ENCODE measurements at regions not wholly inside any gene's neighbourhood (a gene's known extent, or its start where the extent isn't known, plus 50 kb on each side); places are given as distances from the start of the nearest gene placed in this dataset.
"Not testable (repeated sequence)": the region's sequence is repeated elsewhere in the genome, so short reads cannot be mapped to it uniquely, and the experiment has no call there.

DNA sequence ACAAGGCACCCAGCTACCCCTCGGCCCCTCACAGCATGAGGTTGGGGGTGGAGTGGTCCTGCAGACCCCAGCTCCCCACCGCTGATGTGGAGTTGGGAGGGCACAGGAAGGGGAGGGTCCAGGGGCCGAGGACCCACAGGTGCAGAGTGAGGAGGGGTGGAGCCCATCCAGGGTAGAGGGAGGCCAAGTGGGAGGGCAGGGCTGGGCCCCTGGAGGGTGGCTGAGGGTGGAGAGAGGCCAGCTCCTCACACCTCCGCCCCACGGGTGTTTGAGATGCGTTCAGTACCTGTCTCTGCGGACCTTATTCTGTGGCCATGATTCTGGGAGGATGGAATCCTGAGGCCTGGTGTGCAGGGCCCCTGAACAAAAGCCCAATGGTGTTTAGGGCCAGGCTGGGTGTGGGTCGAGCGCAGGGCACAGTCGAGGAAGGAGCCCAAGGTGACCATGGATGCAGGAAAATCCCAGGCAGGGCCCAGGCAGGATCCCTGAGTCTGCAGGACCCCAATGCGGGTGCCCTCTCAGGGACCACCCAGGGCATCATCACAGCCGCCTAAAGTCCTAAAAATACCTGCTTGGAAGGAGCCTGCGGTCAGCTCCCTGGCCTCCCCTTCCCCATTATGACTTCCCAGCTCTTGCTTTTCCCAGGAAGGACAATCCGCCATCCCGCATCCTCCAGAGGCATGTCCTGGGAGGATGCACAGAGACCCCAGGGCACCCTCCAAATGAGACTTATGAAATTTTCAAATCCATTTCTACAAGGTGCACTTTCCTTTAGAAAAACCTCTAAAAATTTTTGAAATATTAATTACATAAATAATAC, 377.1 kb upstream of the SFSWAP start:
- Mint-ChIP-seq H3K27me3 (ENCODE audit: unreplicated experiment) (peaks cover 11% of the 10 kb centered on the region), H3K4me1 (ENCODE audit: unreplicated experiment) (no peaks in the 10 kb centered on the region), H3K27ac (ENCODE audit: unreplicated experiment) (no peak overlapping the region), H3K9me3 (ENCODE audit: unreplicated experiment) (no peaks in the 10 kb centered on the region), H3K36me3 (ENCODE audit: low read depth, unreplicated experiment) (peaks cover 4% of the 10 kb centered on the region), H3K4me3 (ENCODE audit: unreplicated experiment) (no peak overlapping the region)
- TF ChIP-seq, protein P1, sequence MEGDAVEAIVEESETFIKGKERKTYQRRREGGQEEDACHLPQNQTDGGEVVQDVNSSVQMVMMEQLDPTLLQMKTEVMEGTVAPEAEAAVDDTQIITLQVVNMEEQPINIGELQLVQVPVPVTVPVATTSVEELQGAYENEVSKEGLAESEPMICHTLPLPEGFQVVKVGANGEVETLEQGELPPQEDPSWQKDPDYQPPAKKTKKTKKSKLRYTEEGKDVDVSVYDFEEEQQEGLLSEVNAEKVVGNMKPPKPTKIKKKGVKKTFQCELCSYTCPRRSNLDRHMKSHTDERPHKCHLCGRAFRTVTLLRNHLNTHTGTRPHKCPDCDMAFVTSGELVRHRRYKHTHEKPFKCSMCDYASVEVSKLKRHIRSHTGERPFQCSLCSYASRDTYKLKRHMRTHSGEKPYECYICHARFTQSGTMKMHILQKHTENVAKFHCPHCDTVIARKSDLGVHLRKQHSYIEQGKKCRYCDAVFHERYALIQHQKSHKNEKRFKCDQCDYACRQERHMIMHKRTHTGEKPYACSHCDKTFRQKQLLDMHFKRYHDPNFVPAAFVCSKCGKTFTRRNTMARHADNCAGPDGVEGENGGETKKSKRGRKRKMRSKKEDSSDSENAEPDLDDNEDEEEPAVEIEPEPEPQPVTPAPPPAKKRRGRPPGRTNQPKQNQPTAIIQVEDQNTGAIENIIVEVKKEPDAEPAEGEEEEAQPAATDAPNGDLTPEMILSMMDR (IDR thresholded peaks at IDR 0.05; ENCODE audit: unreplicated experiment): no peak
- no peak for DNase-seq (ENCODE audit: low spot score)

DNA sequence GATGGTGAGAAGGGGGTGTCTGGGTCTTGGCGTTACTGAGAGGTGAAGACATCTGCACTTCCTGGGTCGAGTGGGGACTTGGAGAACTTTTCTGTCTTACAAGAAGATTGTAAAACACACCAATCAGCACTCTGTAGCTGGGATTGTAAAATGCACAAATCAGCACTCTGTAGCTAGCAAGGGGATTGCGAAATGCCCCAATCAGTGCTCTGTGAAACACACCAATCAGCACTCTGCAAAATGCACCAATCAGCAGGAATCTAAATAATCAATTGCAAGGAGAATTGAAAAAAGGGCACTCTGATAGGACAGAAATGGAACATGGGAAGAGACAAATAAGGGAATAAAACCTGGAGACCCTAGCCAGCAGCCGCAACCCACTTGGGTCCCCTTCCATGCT, 376.1 kb upstream of the SFSWAP start:
- DNase-seq (ENCODE audit: low spot score): no peak
- H3K4me1 Mint-ChIP-seq (ENCODE audit: unreplicated experiment): no peaks in the 10 kb centered on the region
- peaks cover 11% of the 10 kb centered on the region for H3K27me3 Mint-ChIP-seq (ENCODE audit: unreplicated experiment)
- no peak overlapping the region for H3K4me3 Mint-ChIP-seq (ENCODE audit: unreplicated experiment)
- no peaks in the 10 kb centered on the region for H3K9me3 Mint-ChIP-seq (ENCODE audit: unreplicated experiment)
- H3K27ac Mint-ChIP-seq (ENCODE audit: unreplicated experiment): no peak overlapping the region
- TF ChIP-seq, protein P1 (IDR thresholded peaks at IDR 0.05; ENCODE audit: unreplicated experiment): no peak
- peaks cover 4% of the 10 kb centered on the region for H3K36me3 Mint-ChIP-seq (ENCODE audit: low read depth, unreplicated experiment)

DNA sequence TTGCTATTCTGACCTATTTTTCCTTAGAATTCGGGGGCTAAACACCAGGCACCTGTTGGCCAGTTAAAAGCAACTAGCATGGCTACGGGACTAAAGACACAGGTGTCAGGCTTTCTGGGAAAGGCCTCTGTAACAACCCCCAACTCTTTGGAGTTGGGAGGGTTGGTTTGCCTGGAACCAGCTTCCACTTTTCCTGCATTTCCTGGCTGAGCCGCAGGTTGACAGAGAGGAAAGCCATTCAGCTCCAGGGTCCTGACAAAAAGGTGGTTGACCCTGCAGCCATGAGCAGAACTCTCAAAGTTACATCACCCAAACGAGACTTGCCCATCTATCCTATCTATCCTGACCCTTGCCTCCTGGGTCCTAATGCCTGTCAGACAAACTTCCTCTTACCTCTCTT, 375.4 kb upstream of the SFSWAP start:
- H3K27me3 Mint-ChIP-seq (ENCODE audit: unreplicated experiment): peaks cover 9% of the 10 kb centered on the region

DNA sequence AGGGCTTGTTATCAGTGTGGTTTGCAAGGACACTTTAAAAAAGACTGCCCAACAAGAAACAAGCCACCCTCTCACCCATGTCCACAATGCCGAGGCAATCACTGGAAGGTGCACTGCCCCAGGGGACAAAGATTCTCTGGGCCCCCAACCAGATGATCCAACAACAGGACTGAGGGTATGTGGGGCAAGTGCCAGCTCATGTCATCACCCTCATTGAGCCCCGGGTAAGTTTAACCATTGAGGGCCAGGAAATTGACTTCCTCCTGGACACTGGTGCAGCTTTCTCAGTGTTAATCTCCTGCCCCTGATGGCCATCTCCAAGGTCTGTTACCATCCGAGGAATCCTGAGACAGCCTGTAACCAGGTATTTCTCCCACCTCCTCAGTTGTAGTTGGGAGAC, 373.0 kb upstream of the SFSWAP start:
- not testable (repeated sequence) for H3K27me3 Mint-ChIP-seq (ENCODE audit: unreplicated experiment); H3K4me3 Mint-ChIP-seq (ENCODE audit: unreplicated experiment); H3K27ac Mint-ChIP-seq (ENCODE audit: unreplicated experiment); H3K9me3 Mint-ChIP-seq (ENCODE audit: unreplicated experiment); H3K36me3 Mint-ChIP-seq (ENCODE audit: low read depth, unreplicated experiment); H3K4me1 Mint-ChIP-seq (ENCODE audit: unreplicated experiment); DNase-seq (ENCODE audit: low spot score)

More for the DNA sequence above, 375.4 kb upstream of the SFSWAP start:
- TF ChIP-seq, protein P1 (IDR thresholded peaks at IDR 0.05; ENCODE audit: unreplicated experiment): no peak
- DNase-seq (ENCODE audit: low spot score): no peak
- Mint-ChIP-seq H3K27ac (ENCODE audit: unreplicated experiment) (no peak overlapping the region), H3K4me3 (ENCODE audit: unreplicated experiment) (no peak overlapping the region), H3K36me3 (ENCODE audit: low read depth, unreplicated experiment) (no peaks in the 10 kb centered on the region), H3K9me3 (ENCODE audit: unreplicated experiment) (no peaks in the 10 kb centered on the region), H3K4me1 (ENCODE audit: unreplicated experiment) (no peaks in the 10 kb centered on the region)

DNA sequence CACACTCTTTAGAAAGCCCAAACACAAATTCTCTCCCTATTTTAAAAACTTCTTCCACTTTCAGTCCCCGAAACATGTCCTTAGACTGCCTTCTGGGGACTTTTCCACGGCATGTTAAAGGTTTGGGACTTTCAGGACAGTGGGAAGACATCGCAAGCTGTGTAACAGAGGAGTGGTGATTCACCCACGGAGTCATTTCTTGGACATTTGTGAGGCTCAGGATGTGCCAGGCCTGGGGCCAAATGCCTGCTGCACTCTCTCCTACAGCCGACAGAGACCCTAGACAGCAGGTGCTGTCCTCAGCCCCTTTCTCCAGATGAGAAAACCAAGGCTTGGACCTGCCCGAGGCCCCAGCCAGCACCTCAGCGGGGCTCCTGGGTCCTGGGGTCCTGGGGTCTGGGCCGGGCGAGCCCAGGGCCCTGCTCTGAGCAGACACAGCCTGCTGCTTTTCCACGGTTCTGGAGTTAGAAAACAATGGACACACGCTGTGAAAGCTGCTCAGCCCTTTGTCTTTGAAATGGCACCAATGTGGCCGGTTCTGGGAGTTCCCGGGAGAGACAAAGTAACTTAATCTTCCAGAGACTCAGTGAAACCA, 370.2 kb upstream of the SFSWAP start:
- Mint-ChIP-seq H3K27me3 (ENCODE audit: unreplicated experiment) (peaks cover 5% of the 10 kb centered on the region), H3K27ac (ENCODE audit: unreplicated experiment) (no peak overlapping the region), H3K36me3 (ENCODE audit: low read depth, unreplicated experiment) (no peaks in the 10 kb centered on the region), H3K4me3 (ENCODE audit: unreplicated experiment) (no peak overlapping the region), H3K9me3 (ENCODE audit: unreplicated experiment) (no peaks in the 10 kb centered on the region), H3K4me1 (ENCODE audit: unreplicated experiment) (no peaks in the 10 kb centered on the region)
- DNase-seq (ENCODE audit: low spot score): no peak
- TF ChIP-seq, protein P1 (IDR thresholded peaks at IDR 0.05; ENCODE audit: unreplicated experiment): no peak

DNA sequence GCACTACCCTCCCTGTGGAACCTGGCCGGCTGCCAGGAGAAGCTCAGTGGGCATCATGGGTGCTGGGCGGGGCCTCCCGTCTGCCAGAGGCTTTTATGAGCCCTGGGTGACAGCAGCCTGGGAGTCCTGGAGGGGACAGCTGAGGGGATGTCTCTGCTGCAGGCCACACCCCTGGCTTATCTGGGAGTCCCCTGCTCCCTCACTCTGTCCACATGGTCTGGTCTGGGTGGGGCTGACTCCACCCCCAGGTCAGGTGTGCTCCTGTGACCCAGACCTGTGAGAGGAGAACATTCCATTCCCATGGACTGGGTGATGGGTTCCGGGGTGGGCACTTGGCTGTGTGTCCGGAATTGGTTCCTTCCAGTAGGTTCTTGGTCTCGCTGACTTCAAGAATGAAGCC, 369.3 kb upstream of the SFSWAP start:
- H3K4me3 Mint-ChIP-seq (ENCODE audit: unreplicated experiment); DNase-seq (ENCODE audit: low spot score); H3K27ac Mint-ChIP-seq (ENCODE audit: unreplicated experiment); H3K9me3 Mint-ChIP-seq (ENCODE audit: unreplicated experiment); H3K4me1 Mint-ChIP-seq (ENCODE audit: unreplicated experiment); H3K36me3 Mint-ChIP-seq (ENCODE audit: low read depth, unreplicated experiment); H3K27me3 Mint-ChIP-seq (ENCODE audit: unreplicated experiment): not testable (repeated sequence)

DNA sequence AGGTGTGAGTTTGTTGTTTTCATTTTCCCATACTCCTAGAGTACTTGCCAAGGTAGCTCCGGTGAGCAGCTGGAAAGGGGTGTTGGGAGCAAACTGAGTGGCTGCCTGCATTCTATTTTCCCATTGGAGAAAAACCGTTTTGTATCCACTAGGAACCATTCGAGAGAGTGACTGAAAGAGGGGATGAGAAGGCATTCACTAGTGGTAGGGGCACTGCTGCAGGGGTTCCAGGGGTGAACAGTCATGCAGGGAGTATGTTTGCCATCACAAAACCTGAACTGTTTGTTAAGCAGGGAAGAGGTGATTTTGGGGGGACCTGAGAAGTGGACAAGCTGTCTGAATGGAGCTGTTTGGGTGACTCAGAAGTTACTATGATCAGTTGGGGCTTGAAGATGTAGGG, 367.5 kb upstream of the SFSWAP start:
- not testable (repeated sequence) for H3K4me3 Mint-ChIP-seq (ENCODE audit: unreplicated experiment); DNase-seq (ENCODE audit: low spot score); H3K36me3 Mint-ChIP-seq (ENCODE audit: low read depth, unreplicated experiment); H3K9me3 Mint-ChIP-seq (ENCODE audit: unreplicated experiment); H3K4me1 Mint-ChIP-seq (ENCODE audit: unreplicated experiment); H3K27ac Mint-ChIP-seq (ENCODE audit: unreplicated experiment); H3K27me3 Mint-ChIP-seq (ENCODE audit: unreplicated experiment)

DNA sequence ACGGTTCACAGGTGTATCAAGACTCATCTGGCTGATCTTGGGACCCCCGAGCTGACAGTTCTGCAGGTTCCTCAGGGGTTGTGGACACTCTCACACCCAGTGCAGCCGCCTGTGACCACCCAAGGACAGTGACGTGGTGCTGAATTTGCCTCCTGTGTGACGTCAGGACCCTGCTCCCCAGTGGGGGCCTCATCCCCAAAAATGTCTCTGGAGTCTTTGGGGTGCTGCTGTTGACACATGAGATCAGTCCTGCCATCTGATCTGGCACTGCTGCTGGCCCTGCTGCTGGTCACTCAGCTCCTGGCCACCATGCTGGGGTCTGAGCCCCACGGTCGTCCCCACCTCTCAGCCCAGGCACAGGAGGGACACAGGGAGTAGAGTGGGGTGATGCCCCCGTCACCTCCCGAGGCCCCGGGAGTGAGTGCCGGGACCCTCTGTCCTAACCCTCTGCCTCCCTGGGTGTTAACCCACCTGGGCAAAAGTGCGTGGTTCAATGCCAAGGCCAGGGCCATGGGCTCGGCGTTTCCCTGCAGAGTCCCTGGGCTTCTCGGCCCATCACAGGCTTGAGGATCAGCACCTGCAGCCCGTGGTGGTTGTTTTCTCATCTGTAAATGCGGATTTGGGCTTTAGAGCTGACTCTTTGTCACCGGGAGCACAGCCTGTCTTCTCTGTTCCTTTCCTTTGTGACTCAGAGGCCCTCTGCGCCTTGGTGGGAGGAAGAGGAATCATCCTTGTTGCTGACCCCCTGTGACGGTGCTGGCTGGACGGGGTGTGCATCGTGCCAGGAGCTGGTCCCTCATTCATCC, 366.0 kb upstream of the SFSWAP start:
- not testable (repeated sequence) for H3K4me3 Mint-ChIP-seq (ENCODE audit: unreplicated experiment); H3K9me3 Mint-ChIP-seq (ENCODE audit: unreplicated experiment); H3K27ac Mint-ChIP-seq (ENCODE audit: unreplicated experiment); H3K27me3 Mint-ChIP-seq (ENCODE audit: unreplicated experiment); H3K36me3 Mint-ChIP-seq (ENCODE audit: low read depth, unreplicated experiment); DNase-seq (ENCODE audit: low spot score)
- peaks cover 15% of the 10 kb centered on the region for H3K4me1 Mint-ChIP-seq (ENCODE audit: unreplicated experiment)
